WTC11 (cell line): ENCODE measurements at regions not wholly inside any gene's neighbourhood (a gene's known extent, or its start where the extent isn't known, plus 50 kb on each side); places are given as distances from the start of the nearest gene placed in this dataset.

ENCODE experiments used
- ATAC-seq: fragments of 200-7000 bp; cut with Tn5 transposase; 2 replicates; pipeline ENCODE4 v1.10.0; 2021; ENCODE audit warnings: mild to moderate bottlenecking, moderate library complexity
- CTCF ChIA-PET: fragments of 300-600 bp; sonication (Branson Sonifier 250); formaldehyde crosslinking; loops from one replicate; lab custom pipeline; 2021; ENCODE audit warnings: antibody characterized with exemption; lab: Charles Lee
- POLR2A ChIA-PET: fragments of 350-600 bp; sonication (Branson Sonifier 250); formaldehyde crosslinking; loops from one replicate; lab custom pipeline; 2021; ENCODE audit warnings: antibody characterized with exemption; lab: Charles Lee
- DNase-seq: peaks from one replicate; pipeline ENCODE4 v3.0.0; 2021; ENCODE audit warnings: low spot score
- H3K27ac Mint-ChIP-seq: 2 replicates; pipeline ENCODE4 v1.8.0; 2021; ENCODE audit warnings: mixed read lengths
- H3K27me3 Mint-ChIP-seq: 2 replicates; pipeline ENCODE4 v1.8.0; 2021; ENCODE audit warnings: low read depth, mild to moderate bottlenecking, moderate library complexity, mixed read lengths
- H3K36me3 Mint-ChIP-seq: 2 replicates; pipeline ENCODE4 v1.8.0; 2021; ENCODE audit warnings: mixed read lengths
- H3K4me1 Mint-ChIP-seq: 2 replicates; pipeline ENCODE4 v1.8.0; 2022; ENCODE audit warnings: mixed read lengths
- H3K4me3 Mint-ChIP-seq: 2 replicates; pipeline ENCODE4 v1.8.0; 2021; ENCODE audit warnings: mild to moderate bottlenecking, moderate library complexity, mixed read lengths
- H3K9me3 Mint-ChIP-seq: 2 replicates; pipeline ENCODE4 v1.8.0; 2021; ENCODE audit warnings: mixed read lengths
- CBFB ChIP-seq: sonication (generic); formaldehyde crosslinking; IDR thresholded peaks from 2 replicates; pipeline ENCODE4 v1.8.1; 2022; ENCODE audit warnings: mild to moderate bottlenecking, low read depth, missing genetic modification reagents
- CREB1 ChIP-seq: sonication (generic); formaldehyde crosslinking; IDR thresholded peaks from 2 replicates; pipeline ENCODE4 v1.8.0; 2023; ENCODE audit warnings: mild to moderate bottlenecking, missing genetic modification reagents
- FOXJ3 ChIP-seq: sonication (generic); formaldehyde crosslinking; IDR thresholded peaks from 2 replicates; pipeline ENCODE4 v1.9.0; 2021; ENCODE audit warnings: missing genetic modification reagents, mild to moderate bottlenecking, borderline replicate concordance
- GABPB1 ChIP-seq: sonication (generic); formaldehyde crosslinking; IDR thresholded peaks from 2 replicates; pipeline ENCODE4 v1.8.1; 2023; ENCODE audit warnings: mild to moderate bottlenecking, missing genetic modification reagents
- GRHL2 ChIP-seq: fragments of 250-450 bp; sonication (Bioruptor Pico); IDR thresholded peaks from 2 replicates; pipeline ENCODE4 v1.8.0; 2022; ENCODE audit warnings: mild to moderate bottlenecking, moderate library complexity; ENCODE audit not compliant: insufficient replicate concordance, severe bottlenecking
- IRF2 ChIP-seq: sonication (generic); formaldehyde crosslinking; IDR thresholded peaks from 2 replicates; pipeline ENCODE4 v1.8.0; 2022; ENCODE audit warnings: low read depth, missing genetic modification reagents, borderline replicate concordance
- MYBL2 ChIP-seq: sonication (generic); formaldehyde crosslinking; IDR thresholded peaks from 2 replicates; pipeline ENCODE4 v1.8.1; 2023; ENCODE audit warnings: mild to moderate bottlenecking, moderate library complexity, missing genetic modification reagents
- NFATC4 ChIP-seq: fragments of 250-450 bp; sonication (Bioruptor Pico); IDR thresholded peaks from 2 replicates; pipeline ENCODE4 v1.9.0; 2021; ENCODE audit warnings: mild to moderate bottlenecking
- NFYB ChIP-seq: sonication (generic); formaldehyde crosslinking; conservative IDR thresholded peaks from 2 replicates; pipeline ENCODE4 v1.8.0; 2022; ENCODE audit warnings: low read depth, missing genetic modification reagents
- NR3C1 ChIP-seq: sonication (generic); formaldehyde crosslinking; conservative IDR thresholded peaks from 2 replicates; pipeline ENCODE4 v1.8.1; 2023; ENCODE audit warnings: low read depth, mild to moderate bottlenecking, missing genetic modification reagents
- OVOL2 ChIP-seq: fragments of 250-450 bp; sonication (Bioruptor Pico); IDR thresholded peaks from 2 replicates; pipeline ENCODE4 v1.9.0; 2021; ENCODE audit warnings: mild to moderate bottlenecking, borderline replicate concordance
- RELA ChIP-seq: sonication (generic); formaldehyde crosslinking; IDR thresholded peaks from 2 replicates; pipeline ENCODE4 v1.8.1; 2022; ENCODE audit warnings: missing genetic modification reagents, mild to moderate bottlenecking, borderline replicate concordance
- RORB ChIP-seq: fragments of 250-450 bp; sonication (Bioruptor Pico); IDR thresholded peaks from 2 replicates; pipeline ENCODE4 v1.9.0; 2021; ENCODE audit warnings: mild to moderate bottlenecking
- SP1 ChIP-seq: sonication (generic); formaldehyde crosslinking; conservative IDR thresholded peaks from 2 replicates; pipeline ENCODE4 v1.8.1; 2022; ENCODE audit warnings: missing genetic modification reagents
- TCF7 ChIP-seq: sonication (generic); formaldehyde crosslinking; IDR thresholded peaks from 2 replicates; pipeline ENCODE4 v1.8.0; 2022; ENCODE audit warnings: mild to moderate bottlenecking, low read depth, missing genetic modification reagents, moderate library complexity
- ZNF138 ChIP-seq: sonication (generic); formaldehyde crosslinking; conservative IDR thresholded peaks from 2 replicates; pipeline ENCODE4 v1.8.1; 2022; ENCODE audit warnings: mild to moderate bottlenecking, moderate library complexity, missing genetic modification reagents
- ZNF416 ChIP-seq: fragments of 250-450 bp; sonication (Bioruptor Pico); IDR thresholded peaks from 2 replicates; pipeline ENCODE4 v1.9.0; 2021; ENCODE audit warnings: mild to moderate bottlenecking, inconsistent platforms
- ZNF423 ChIP-seq: fragments of 250-450 bp; sonication (Bioruptor Pico); IDR thresholded peaks from 2 replicates; pipeline ENCODE4 v2.1.2; 2022; ENCODE audit warnings: mild to moderate bottlenecking, moderate library complexity
- TF ChIP-seq, protein P1 (sequence below): sonication (generic); formaldehyde crosslinking; IDR thresholded peaks from 2 replicates; pipeline ENCODE4 v1.8.1; 2022; ENCODE audit warnings: low read depth, missing genetic modification reagents, borderline replicate concordance
- TF ChIP-seq, protein P2 (sequence below): sonication (generic); formaldehyde crosslinking; IDR thresholded peaks from 2 replicates; pipeline ENCODE4 v1.8.1; 2023; ENCODE audit warnings: mild to moderate bottlenecking, missing genetic modification reagents
- TF ChIP-seq, protein P3 (sequence below): sonication (generic); formaldehyde crosslinking; IDR thresholded peaks from 2 replicates; pipeline ENCODE4 v1.8.1; 2022; ENCODE audit warnings: missing genetic modification reagents, borderline replicate concordance
- TF ChIP-seq, protein P4 (sequence below): sonication (generic); formaldehyde crosslinking; IDR thresholded peaks from 2 replicates; pipeline ENCODE4 v1.8.0; 2022; ENCODE audit warnings: mild to moderate bottlenecking, missing genetic modification reagents

DNA sequence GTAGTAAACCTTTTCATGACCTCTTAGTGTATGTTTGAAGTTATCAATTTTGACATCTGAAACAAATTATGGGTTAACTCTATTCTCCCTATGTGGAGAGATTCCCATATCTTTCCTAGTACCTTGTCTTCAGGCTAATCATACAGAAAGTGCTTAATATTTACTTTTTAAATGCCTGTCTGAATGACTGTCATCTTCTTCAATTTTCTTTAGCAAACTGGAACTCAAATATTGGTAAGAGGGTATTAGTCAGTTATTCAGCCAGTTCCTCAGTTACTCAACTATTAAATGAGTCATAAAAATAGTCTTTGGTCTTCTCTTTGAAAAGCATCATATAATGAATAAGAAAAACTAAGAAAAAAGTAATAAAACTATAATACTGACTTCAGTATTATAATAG is 1038.0 kb upstream of the PIK3C3 start (continued):
- TF ChIP-seq OVOL2 (CRISPR knock-in tag) (no peak), ZNF138 (CRISPR knock-in tag) (no peak), RELA (CRISPR knock-in tag) (no peak), FOXJ3 (CRISPR knock-in tag) (no peak)
- TF ChIP-seq, protein P1, sequence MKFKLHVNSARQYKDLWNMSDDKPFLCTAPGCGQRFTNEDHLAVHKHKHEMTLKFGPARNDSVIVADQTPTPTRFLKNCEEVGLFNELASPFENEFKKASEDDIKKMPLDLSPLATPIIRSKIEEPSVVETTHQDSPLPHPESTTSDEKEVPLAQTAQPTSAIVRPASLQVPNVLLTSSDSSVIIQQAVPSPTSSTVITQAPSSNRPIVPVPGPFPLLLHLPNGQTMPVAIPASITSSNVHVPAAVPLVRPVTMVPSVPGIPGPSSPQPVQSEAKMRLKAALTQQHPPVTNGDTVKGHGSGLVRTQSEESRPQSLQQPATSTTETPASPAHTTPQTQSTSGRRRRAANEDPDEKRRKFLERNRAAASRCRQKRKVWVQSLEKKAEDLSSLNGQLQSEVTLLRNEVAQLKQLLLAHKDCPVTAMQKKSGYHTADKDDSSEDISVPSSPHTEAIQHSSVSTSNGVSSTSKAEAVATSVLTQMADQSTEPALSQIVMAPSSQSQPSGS (CRISPR knock-in tag), result no peak

DNA sequence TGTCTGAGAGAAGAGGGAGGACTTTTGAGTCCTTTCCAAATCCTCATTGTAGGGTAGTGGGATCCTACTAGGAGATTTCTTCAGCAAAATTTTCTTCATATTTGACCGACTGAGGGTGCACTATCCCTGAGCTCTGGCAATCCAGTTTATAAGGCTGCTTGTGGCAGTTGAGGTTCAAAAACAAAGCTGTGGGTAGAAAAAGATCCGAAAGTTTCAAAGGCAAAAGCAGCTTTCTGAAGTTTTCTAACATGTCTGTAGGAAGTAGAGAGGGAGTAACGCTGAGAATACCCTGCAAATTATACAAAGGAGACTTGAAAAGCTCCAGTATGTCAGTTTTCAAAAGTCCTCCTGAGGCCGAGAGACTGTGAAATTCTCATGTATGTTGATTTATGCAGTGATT is 1039.3 kb upstream of the PIK3C3 start:
- no peaks in the 10 kb centered on the region for H3K4me1 Mint-ChIP-seq
- no peaks in the 10 kb centered on the region for H3K36me3 Mint-ChIP-seq
- no peaks in the 10 kb centered on the region for H3K27me3 Mint-ChIP-seq
- H3K9me3 Mint-ChIP-seq, result no peaks in the 10 kb centered on the region
- H3K27ac Mint-ChIP-seq, result no peak overlapping the region
- DNase-seq (no peak), ATAC-seq (no peak)
- POLR2A ChIA-PET, result no interaction called here
- TF ChIP-seq, protein P2, sequence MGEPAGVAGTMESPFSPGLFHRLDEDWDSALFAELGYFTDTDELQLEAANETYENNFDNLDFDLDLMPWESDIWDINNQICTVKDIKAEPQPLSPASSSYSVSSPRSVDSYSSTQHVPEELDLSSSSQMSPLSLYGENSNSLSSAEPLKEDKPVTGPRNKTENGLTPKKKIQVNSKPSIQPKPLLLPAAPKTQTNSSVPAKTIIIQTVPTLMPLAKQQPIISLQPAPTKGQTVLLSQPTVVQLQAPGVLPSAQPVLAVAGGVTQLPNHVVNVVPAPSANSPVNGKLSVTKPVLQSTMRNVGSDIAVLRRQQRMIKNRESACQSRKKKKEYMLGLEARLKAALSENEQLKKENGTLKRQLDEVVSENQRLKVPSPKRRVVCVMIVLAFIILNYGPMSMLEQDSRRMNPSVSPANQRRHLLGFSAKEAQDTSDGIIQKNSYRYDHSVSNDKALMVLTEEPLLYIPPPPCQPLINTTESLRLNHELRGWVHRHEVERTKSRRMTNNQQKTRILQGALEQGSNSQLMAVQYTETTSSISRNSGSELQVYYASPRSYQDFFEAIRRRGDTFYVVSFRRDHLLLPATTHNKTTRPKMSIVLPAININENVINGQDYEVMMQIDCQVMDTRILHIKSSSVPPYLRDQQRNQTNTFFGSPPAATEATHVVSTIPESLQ (CRISPR knock-in tag), result no peak
- TF ChIP-seq IRF2 (CRISPR knock-in tag) (no peak), TCF7 (CRISPR knock-in tag) (no peak), GRHL2 (CRISPR knock-in tag) (no peak), GABPB1 (CRISPR knock-in tag) (no peak), NFATC4 (CRISPR knock-in tag) (no peak)
- CTCF ChIA-PET, result interaction anchor here (1.4 kb wide), 2 partner anchors 19 to 463 kb away, joined by 3 to 4 read pairs; no protein-coding TSS in a partner anchor
- no peak overlapping the region for H3K4me3 Mint-ChIP-seq

DNA sequence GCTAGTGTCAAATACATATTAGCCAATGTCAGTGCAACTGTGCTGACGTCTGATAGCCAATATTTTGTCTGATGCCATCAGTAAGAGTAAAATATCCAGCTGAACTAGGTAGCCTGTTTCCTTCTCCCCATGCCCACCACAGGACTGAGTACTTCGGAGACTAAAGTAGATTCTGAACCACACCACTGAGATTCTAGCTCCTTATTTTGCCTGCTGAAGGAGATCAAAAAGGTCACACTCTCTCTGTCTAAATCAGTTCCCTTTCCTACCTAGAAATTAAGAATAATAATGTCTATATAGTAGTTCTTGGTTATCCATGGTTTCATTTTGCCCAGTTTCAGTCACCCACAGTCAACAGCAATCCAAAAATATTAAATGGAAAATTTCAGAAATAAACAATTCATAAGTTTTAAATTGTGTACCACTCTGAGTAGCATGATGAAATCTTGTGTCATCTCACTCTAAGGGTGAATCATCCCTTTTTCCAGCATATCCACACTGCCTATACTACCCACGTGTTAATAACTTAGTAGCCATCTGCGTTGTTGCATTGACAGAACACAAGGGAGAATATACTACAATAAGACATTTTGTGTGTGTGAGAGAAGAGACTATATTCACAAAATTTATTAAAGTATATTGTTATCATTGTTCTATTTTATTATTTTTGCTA is 1043.3 kb upstream of the PIK3C3 start:
- TF ChIP-seq, protein P3, sequence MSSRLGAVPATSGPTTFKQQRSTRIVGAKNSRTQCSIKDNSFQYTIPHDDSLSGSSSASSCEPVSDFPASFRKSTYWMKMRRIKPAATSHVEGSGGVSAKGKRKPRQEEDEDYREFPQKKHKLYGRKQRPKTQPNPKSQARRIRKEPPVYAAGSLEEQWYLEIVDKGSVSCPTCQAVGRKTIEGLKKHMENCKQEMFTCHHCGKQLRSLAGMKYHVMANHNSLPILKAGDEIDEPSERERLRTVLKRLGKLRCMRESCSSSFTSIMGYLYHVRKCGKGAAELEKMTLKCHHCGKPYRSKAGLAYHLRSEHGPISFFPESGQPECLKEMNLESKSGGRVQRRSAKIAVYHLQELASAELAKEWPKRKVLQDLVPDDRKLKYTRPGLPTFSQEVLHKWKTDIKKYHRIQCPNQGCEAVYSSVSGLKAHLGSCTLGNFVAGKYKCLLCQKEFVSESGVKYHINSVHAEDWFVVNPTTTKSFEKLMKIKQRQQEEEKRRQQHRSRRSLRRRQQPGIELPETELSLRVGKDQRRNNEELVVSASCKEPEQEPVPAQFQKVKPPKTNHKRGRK, result no peak
- TF ChIP-seq ZNF416 (CRISPR knock-in tag) (no peak), SP1 (no peak), CBFB (CRISPR knock-in tag) (no peak), NFYB (CRISPR knock-in tag) (no peak), ZNF423 (CRISPR knock-in tag) (no peak), RORB (no peak), MYBL2 (CRISPR knock-in tag) (no peak), CREB1 (CRISPR knock-in tag) (no peak), NR3C1 (no peak)
- TF ChIP-seq, protein P4, sequence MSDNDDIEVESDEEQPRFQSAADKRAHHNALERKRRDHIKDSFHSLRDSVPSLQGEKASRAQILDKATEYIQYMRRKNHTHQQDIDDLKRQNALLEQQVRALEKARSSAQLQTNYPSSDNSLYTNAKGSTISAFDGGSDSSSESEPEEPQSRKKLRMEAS, result no peak
- CTCF ChIA-PET, result interaction anchor here (1.2 kb wide), 1 partner anchor 24 kb away, joined by 5 read pairs; no protein-coding TSS in a partner anchor
- POLR2A ChIA-PET, result interaction anchor here (0.6 kb wide), 1 partner anchor 801 kb away, joined by 3 read pairs; no protein-coding TSS in a partner anchor
- no peaks in the 10 kb centered on the region for H3K36me3 Mint-ChIP-seq
- H3K27ac Mint-ChIP-seq, result no peak overlapping the region
- DNase-seq, result no peak
- no peak overlapping the region for H3K4me3 Mint-ChIP-seq
- ATAC-seq, result no peak
- H3K4me1 Mint-ChIP-seq, result no peaks in the 10 kb centered on the region
- no peaks in the 10 kb centered on the region for H3K9me3 Mint-ChIP-seq
- H3K27me3 Mint-ChIP-seq, result no peaks in the 10 kb centered on the region
